Peyer's patch (tissue), 4 donors: ENCODE measurements at regions not wholly inside any gene's neighbourhood (a gene's known extent, or its start where the extent isn't known, plus 50 kb on each side); places are given as distances from the start of the nearest gene placed in this dataset.

Experiments used
- POLR2A ChIP-seq, 2 donors: fragments of 450-650 bp; IDR thresholded peaks; one replicate each; pipeline ENCODE4 v1.5.1; 2017; ENCODE audit warnings: antibody characterized with exemption in 2 of 2, mild to moderate bottlenecking in 2 of 2, moderate library complexity in 2 of 2
- TF ChIP-seq, protein P1 (sequence below), 6 experiments: fragments of 450-650 bp in 4 of 6; fragments of 200-600 bp in 2 of 6; sonication (generic) in 1 of 6; IDR thresholded peaks; one replicate each; pipeline ENCODE4 v1.5.1; 2017 to 2019; ENCODE audit warnings: antibody characterized with exemption in 6 of 6, mild to moderate bottlenecking in 3 of 6, moderate library complexity in 1 of 6

DNA sequence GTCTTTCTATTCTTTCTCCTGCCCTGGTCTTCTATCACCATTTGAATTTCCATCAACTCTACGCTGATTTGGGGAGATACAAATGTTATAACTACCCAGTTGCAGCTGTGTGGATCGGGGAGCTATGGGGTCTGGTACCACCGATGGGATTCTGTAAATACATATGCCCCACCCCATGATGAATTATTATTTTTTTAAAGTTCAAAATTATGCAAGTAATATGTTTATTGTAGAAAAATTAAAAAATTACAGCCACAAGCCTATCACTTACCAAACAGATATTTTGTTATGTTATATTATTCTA, 52.4 kb upstream of the CLMP start:
- TF ChIP-seq, protein P1, sequence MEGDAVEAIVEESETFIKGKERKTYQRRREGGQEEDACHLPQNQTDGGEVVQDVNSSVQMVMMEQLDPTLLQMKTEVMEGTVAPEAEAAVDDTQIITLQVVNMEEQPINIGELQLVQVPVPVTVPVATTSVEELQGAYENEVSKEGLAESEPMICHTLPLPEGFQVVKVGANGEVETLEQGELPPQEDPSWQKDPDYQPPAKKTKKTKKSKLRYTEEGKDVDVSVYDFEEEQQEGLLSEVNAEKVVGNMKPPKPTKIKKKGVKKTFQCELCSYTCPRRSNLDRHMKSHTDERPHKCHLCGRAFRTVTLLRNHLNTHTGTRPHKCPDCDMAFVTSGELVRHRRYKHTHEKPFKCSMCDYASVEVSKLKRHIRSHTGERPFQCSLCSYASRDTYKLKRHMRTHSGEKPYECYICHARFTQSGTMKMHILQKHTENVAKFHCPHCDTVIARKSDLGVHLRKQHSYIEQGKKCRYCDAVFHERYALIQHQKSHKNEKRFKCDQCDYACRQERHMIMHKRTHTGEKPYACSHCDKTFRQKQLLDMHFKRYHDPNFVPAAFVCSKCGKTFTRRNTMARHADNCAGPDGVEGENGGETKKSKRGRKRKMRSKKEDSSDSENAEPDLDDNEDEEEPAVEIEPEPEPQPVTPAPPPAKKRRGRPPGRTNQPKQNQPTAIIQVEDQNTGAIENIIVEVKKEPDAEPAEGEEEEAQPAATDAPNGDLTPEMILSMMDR (IDR thresholded peaks at IDR 0.05) = no peak
- TF ChIP-seq POLR2A (IDR thresholded peaks at IDR 0.05) = no peak
